ENCODE measurements at regions not wholly inside any gene's neighbourhood (a gene's known extent, or its start where the extent isn't known, plus 50 kb on each side); places are given as distances from the start of the nearest gene placed in this dataset.

DNA sequence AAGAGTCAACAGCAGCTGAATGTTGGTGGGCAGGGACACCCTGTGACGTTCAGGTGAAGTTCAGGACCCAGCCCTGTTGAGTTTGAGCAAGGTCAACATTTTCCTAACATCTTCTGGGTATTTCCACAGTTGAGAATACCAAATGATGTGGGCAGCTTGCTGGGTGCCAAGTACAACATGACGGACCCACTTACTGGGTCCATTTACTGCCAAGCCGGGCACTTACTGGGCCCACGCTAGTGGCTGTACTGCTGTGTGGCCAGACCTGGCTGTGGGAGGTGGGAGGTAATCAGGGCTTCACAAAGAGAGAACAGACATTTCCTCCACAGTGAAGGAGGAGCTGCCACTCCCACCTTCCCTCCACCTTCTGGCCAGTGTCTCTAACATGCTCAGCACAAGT, 99.2 kb downstream of the PSMG1 start:
- H3K4me3 ChIP-seq (ENCODE audit: low read depth, low read length) = no peak overlapping the region
- DNase-seq (ENCODE audit: low read depth) = no peak
- TF ChIP-seq CTCF (IDR thresholded peaks at IDR 0.05; ENCODE audit: insufficient read depth, low read depth, low read length, missing control alignments) = no peak

GRCh38 chr21:39083377-39084008, 99.8 kb downstream of the PSMG1 start:
- no peak for DNase-seq (ENCODE audit: low read depth)
- TF ChIP-seq CTCF (IDR thresholded peaks at IDR 0.05; ENCODE audit: insufficient read depth, low read depth, low read length, missing control alignments) = no peak
- H3K4me3 ChIP-seq (ENCODE audit: low read depth, low read length) = no peak overlapping the region

DNA sequence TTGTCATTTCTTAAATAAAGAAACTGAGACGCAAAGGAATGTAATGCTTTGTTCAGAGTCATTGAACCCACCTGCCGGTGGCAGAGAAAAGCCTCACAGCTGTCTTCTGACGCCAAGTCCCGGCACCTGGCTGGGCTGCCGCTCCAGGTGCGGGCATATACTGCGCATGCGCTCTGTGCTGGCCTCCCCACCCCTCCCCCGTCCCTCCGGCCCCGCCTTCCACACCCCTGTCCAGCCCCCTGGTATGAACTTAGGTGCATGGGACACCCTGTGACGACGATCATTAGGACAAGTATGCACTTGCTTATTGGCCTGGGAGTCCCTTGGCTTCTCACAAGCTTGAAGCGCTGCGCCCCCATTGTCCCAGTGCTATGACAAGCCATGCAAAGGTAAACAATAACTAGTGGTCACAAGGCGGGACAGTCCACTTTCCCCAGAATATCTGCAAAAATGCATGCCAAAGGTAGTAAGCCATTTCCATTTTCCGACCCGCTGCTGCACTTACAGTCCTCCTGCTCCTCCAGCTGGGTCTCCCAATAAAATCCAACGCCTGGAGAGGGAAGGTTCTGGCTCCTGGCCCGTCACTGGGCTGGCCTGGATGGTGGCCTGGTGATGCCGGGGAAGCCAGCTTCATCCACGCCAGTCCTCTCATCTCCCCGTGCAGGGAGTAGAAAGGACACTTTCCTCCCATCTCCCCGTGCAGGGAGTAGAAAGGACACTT, 100.4 kb downstream of the PSMG1 start:
- no peak for TF ChIP-seq CTCF (IDR thresholded peaks at IDR 0.05; ENCODE audit: insufficient read depth, low read depth, low read length, missing control alignments)
- no peak for DNase-seq (ENCODE audit: low read depth)
- H3K4me3 ChIP-seq (ENCODE audit: low read depth, low read length) = no peak overlapping the region

DNA sequence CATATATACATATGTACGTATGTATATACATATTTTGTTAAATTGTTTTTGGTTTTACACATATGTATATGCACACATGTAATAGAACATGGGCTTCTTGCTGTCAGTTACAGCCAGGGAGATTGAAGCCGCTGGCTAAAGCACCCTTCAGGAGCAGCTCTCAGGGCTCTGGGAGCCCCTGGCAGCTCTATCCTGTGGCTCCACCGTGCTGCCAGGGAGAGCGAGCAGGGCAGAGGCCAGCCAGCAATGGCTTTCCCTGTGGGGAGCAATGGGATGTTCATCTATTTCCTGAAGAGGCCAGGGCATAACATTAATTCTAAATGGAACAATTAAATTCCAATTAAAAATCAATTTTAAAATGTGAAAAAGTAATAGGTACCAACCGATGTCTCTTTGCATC, 102.9 kb downstream of the PSMG1 start:
- H3K4me3 ChIP-seq (ENCODE audit: low read depth, low read length) = no peak overlapping the region
- DNase-seq (ENCODE audit: low read depth) = no peak
- no peak for TF ChIP-seq CTCF (IDR thresholded peaks at IDR 0.05; ENCODE audit: insufficient read depth, low read depth, low read length, missing control alignments)

DNA sequence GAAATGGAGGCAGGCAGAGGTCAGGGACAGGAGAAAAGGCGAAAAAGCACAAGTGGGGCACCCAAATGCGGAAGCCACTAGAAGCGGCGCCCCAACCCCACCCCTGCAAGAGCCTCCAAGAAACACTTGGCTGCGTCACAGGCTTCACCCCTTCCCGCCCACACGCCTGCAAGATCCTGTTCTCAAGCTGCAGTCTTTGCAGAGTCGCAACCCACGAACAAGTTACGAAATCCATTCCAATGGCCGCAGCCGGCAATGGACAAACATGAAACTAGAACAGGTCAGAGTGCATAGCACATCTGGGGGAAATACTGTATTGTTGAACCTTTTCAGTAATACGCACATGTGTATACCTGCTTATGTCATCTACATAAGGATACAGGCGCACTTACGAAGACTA, 103.6 kb downstream of the PSMG1 start:
- DNase-seq (ENCODE audit: low read depth) = no peak
- H3K4me3 ChIP-seq (ENCODE audit: low read depth, low read length) = no peak overlapping the region
- TF ChIP-seq CTCF (IDR thresholded peaks at IDR 0.05; ENCODE audit: insufficient read depth, low read depth, low read length, missing control alignments) = no peak

GRCh38 chr21:39078322-39079065, 104.8 kb downstream of the PSMG1 start:
- no peak overlapping the region for H3K4me3 ChIP-seq (ENCODE audit: low read depth, low read length)
- DNase-seq (ENCODE audit: low read depth) = no peak
- TF ChIP-seq CTCF (IDR thresholded peaks at IDR 0.05; ENCODE audit: insufficient read depth, low read depth, low read length, missing control alignments) = no peak

Data from GM12865 (cell line).